ENCODE measurements at regions not wholly inside any gene's neighbourhood (a gene's known extent, or its start where the extent isn't known, plus 50 kb on each side); places are given as distances from the start of the nearest gene placed in this dataset.
"Not testable (repeated sequence)": the region's sequence is repeated elsewhere in the genome, so short reads cannot be mapped to it uniquely, and the experiment has no call there.

GRCh38 chr1:83306811-83307210, 692.1 kb downstream of the TTLL7 start:
- TF ChIP-seq, protein P1, sequence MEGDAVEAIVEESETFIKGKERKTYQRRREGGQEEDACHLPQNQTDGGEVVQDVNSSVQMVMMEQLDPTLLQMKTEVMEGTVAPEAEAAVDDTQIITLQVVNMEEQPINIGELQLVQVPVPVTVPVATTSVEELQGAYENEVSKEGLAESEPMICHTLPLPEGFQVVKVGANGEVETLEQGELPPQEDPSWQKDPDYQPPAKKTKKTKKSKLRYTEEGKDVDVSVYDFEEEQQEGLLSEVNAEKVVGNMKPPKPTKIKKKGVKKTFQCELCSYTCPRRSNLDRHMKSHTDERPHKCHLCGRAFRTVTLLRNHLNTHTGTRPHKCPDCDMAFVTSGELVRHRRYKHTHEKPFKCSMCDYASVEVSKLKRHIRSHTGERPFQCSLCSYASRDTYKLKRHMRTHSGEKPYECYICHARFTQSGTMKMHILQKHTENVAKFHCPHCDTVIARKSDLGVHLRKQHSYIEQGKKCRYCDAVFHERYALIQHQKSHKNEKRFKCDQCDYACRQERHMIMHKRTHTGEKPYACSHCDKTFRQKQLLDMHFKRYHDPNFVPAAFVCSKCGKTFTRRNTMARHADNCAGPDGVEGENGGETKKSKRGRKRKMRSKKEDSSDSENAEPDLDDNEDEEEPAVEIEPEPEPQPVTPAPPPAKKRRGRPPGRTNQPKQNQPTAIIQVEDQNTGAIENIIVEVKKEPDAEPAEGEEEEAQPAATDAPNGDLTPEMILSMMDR (IDR thresholded peaks at IDR 0.05) = not testable (repeated sequence)
- TF ChIP-seq POLR2A, POLR2AphosphoS5 (IDR thresholded peaks at IDR 0.05): not testable (repeated sequence)
